ENCODE measurements at regions not wholly inside any gene's neighbourhood (a gene's known extent, or its start where the extent isn't known, plus 50 kb on each side); places are given as distances from the start of the nearest gene placed in this dataset.

DNA sequence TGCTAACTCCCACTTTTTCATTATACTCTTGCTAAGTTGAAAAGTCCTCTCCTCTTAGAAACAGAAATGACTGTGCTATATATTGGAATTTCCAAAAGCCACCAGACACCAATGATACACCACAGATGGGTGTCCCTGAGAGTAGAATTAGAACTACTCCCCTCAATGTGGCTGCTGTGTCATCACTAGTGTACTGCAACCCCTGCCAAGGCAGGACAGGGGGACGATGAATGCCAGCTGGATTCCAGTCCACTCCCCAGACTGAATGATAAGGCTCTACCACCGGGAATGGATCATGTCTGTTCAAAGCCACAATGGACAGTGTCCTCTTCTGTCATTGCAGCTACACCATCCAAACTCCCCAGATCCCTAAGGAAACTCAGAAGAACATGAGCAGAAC lies 69.7 kb upstream of the EDNRB start:
- no peak for DNase-seq

- DNase-seq, result no peak
These were observed 68.1 kb upstream of the EDNRB start for GRCh38 chr13:77986713-77987112.

DNA sequence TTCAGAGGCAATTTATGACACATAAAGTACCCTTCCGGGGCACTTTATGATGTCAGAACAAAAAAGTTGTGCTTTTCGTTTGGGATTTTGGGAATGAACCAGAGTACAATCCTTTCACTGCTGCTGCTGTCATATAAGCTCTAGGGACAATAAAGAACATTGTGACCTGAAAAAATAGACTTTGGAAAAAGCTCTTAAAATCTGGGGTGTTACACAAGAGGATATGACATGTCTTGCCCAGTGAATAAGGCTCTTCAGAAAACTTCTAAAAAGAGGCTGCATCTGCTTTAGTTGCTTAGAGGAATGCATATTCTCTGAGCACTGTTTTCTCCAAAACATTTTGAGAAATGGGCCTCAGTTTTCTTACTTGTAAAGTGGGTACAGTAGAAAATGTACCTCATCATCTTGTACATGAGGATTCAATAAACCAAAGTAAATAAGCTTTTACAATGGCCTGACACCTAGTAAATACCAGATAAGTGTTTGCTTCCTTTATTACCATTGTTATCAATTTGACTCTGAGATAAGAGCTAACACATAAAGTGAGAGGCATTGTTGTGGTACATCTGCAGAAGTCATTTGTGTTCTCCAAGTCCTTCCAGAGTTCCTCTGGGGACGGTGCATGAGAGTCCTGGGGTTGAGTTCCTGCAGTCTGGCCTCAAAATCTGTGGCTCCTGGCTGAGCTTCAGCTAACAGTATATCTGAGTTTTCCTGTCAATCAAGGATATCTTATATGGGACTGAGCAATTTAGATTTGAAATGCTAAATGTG lies 67.4 kb upstream of the EDNRB start:
- no peak for DNase-seq

- no peak for DNase-seq
These were observed 62.8 kb upstream of the EDNRB start for GRCh38 chr13:77981281-77981881.

DNA sequence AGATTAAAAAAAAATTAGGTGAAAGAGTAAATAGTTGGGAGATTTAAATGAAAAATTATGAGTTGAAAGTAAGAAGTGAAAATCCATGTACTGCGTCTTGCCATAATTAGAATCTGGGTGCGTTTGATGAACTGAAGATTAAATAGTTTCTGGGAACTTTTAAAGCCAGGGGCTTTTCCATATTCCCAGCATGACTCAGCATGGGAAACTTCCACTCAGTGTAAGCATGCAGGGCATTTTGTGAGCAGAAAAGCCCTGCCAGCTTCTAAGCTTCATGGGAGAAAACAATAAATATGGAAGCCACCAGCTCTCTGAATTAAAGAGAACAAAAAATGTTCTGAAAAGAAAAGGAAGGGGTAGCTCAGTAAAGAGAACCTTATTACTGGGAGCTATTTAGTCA lies 62.0 kb upstream of the EDNRB start:
- DNase-seq, result no peak

- no peak for DNase-seq
These were observed 61.2 kb upstream of the EDNRB start for GRCh38 chr13:77979721-77980385.

DNA sequence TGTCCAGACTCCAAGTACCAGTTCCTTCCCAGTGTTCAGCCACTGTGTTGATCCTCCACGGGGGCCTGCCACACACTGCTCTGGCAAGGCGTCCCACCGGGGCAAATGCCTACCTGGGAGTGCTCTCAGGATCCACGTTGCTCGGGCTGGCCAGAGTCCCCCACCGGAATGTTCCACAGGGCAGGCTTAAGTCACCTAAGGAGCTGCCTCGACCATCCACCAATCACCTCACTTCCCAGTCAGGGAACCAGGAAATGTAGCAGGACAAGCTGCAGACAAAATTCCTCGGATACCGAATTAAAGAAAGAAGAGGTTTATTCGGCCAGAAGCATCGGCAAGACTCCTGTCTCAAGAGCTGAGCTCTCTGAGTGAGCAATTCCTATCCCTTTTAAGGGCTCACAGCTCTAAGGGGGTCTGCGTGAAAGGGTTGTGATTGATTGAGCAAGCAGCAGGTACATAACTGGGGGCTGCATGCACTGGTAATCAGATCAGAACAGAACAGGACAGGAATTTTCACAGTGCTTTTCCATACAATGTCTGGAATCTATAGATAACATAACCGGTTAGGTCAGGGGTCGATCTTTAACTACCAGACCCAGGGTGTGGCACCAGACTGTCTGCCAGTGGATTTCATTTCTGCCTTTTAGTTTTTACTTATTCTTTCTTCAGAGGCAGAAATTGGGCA lies 56.9 kb upstream of the EDNRB start:
- no peak for DNase-seq

DNA sequence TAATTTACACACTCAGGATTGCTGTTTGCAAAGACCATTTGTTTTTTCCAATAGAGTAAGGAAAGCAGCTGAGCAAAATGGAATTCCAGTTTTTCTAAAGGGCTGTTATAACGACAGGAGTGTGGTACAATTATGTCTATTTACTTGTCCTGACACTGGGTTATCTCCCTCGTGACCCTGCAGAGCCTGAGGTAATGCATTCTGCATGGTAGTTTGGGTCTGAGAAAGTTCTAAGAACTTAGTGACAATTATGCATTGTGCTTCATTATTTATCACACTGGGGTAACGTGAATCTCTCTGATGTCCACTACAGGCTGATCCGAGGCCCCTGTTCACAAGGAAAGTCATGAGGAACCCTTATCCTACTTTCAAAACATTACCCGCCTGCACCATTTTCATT lies 50.7 kb upstream of the EDNRB start:
- no peak for DNase-seq

All from stimulated activated CD4-positive, alpha-beta T cell treated with anti-CD3 and anti-CD28 coated beads, Interleukin-4, amount 100 ng/mL, for 24 hours (primary cell).